Glutamatergic neuron (in vitro differentiated cells): ENCODE measurements at regions not wholly inside any gene's neighbourhood (a gene's known extent, or its start where the extent isn't known, plus 50 kb on each side); places are given as distances from the start of the nearest gene placed in this dataset.

Experiments used
- DNase-seq: peaks from one replicate; pipeline ENCODE4 v3.0.0; 2022
- H3K27ac Mint-ChIP-seq: one replicate; pipeline ENCODE4 v1.8.0; 2020; ENCODE audit warnings: mild to moderate bottlenecking, mixed read lengths, inconsistent platforms; ENCODE audit not compliant: unreplicated experiment
- H3K27me3 Mint-ChIP-seq: one replicate; pipeline ENCODE4 v1.8.0; 2020; ENCODE audit warnings: mild to moderate bottlenecking, moderate library complexity, mixed read lengths, inconsistent platforms; ENCODE audit not compliant: unreplicated experiment
- H3K36me3 Mint-ChIP-seq: one replicate; pipeline ENCODE4 v1.8.0; 2020; ENCODE audit warnings: mild to moderate bottlenecking, mixed read lengths, inconsistent platforms; ENCODE audit not compliant: unreplicated experiment
- H3K4me1 Mint-ChIP-seq: one replicate; pipeline ENCODE4 v1.8.0; 2020; ENCODE audit warnings: mild to moderate bottlenecking, low read depth, mixed read lengths, inconsistent platforms; ENCODE audit not compliant: unreplicated experiment
- H3K4me3 Mint-ChIP-seq: one replicate; pipeline ENCODE4 v1.8.0; 2020; ENCODE audit warnings: mild to moderate bottlenecking, mixed read lengths, inconsistent platforms; ENCODE audit not compliant: unreplicated experiment
- H3K9me3 Mint-ChIP-seq: one replicate; pipeline ENCODE4 v1.8.0; 2020; ENCODE audit warnings: mild to moderate bottlenecking, moderate library complexity, mixed read lengths, inconsistent platforms; ENCODE audit not compliant: unreplicated experiment
- CTCF ChIP-seq: fragments of 200-600 bp; sonication (generic); IDR thresholded peaks from one replicate; pipeline ENCODE4 v1.5.0; 2021; ENCODE audit not compliant: partially characterized antibody, unreplicated experiment

- H3K27ac Mint-ChIP-seq, result no peak overlapping the region
- TF ChIP-seq CTCF, result no peak
- H3K9me3 Mint-ChIP-seq, result peaks cover 5% of the 10 kb centered on the region
- no peaks in the 10 kb centered on the region for H3K36me3 Mint-ChIP-seq
- DNase-seq, result no peak
- peaks cover 3% of the 10 kb centered on the region for H3K4me1 Mint-ChIP-seq
- no peaks in the 10 kb centered on the region for H3K27me3 Mint-ChIP-seq
- H3K4me3 Mint-ChIP-seq, result no peak overlapping the region
Measured at GRCh38 chr6:44650947-44651346, 263.4 kb downstream of the CDC5L start.

- Mint-ChIP-seq H3K36me3 (no peaks in the 10 kb centered on the region), H3K27ac (no peak overlapping the region), H3K9me3 (peaks cover 5% of the 10 kb centered on the region), H3K4me1 (peaks cover 3% of the 10 kb centered on the region), H3K4me3 (no peak overlapping the region), H3K27me3 (no peaks in the 10 kb centered on the region)
- DNase-seq, result no peak
- no peak for TF ChIP-seq CTCF
Measured at GRCh38 chr6:44651604-44652003, 264.1 kb downstream of the CDC5L start.

- no peak for TF ChIP-seq CTCF
- no peak for DNase-seq
- H3K9me3 Mint-ChIP-seq, result peaks cover 6% of the 10 kb centered on the region
- H3K4me3 Mint-ChIP-seq, result no peak overlapping the region
- no peak overlapping the region for H3K27ac Mint-ChIP-seq
- no peaks in the 10 kb centered on the region for H3K27me3 Mint-ChIP-seq
- peaks cover 3% of the 10 kb centered on the region for H3K4me1 Mint-ChIP-seq
- H3K36me3 Mint-ChIP-seq, result no peaks in the 10 kb centered on the region
Measured at GRCh38 chr6:44652547-44652946, 265.0 kb downstream of the CDC5L start.

- no peak for TF ChIP-seq CTCF
- no peaks in the 10 kb centered on the region for H3K27me3 Mint-ChIP-seq
- H3K4me1 Mint-ChIP-seq, result peaks cover 3% of the 10 kb centered on the region
- H3K9me3 Mint-ChIP-seq, result peaks cover 6% of the 10 kb centered on the region
- no peak overlapping the region for H3K27ac Mint-ChIP-seq
- H3K4me3 Mint-ChIP-seq, result no peak overlapping the region
- H3K36me3 Mint-ChIP-seq, result no peaks in the 10 kb centered on the region
- DNase-seq, result no peak
Measured at GRCh38 chr6:44653091-44653490, 265.6 kb downstream of the CDC5L start.

- Mint-ChIP-seq H3K9me3 (peaks cover 8% of the 10 kb centered on the region), H3K4me3 (no peak overlapping the region), H3K27me3 (peaks cover 1% of the 10 kb centered on the region), H3K27ac (no peak overlapping the region), H3K36me3 (no peaks in the 10 kb centered on the region), H3K4me1 (peaks cover 3% of the 10 kb centered on the region)
- no peak for DNase-seq
- no peak for TF ChIP-seq CTCF
Measured at GRCh38 chr6:44653761-44654218, 266.3 kb downstream of the CDC5L start.
